CD4-positive, alpha-beta T cell treated with Interleukin-4 for 4 hours (primary cell): ENCODE measurements at regions not wholly inside any gene's neighbourhood (a gene's known extent, or its start where the extent isn't known, plus 50 kb on each side); places are given as distances from the start of the nearest gene placed in this dataset.

ENCODE experiments used
- DNase-seq: peaks from one replicate; pipeline ENCODE4 v3.0.0-alpha.2; 2020

DNA sequence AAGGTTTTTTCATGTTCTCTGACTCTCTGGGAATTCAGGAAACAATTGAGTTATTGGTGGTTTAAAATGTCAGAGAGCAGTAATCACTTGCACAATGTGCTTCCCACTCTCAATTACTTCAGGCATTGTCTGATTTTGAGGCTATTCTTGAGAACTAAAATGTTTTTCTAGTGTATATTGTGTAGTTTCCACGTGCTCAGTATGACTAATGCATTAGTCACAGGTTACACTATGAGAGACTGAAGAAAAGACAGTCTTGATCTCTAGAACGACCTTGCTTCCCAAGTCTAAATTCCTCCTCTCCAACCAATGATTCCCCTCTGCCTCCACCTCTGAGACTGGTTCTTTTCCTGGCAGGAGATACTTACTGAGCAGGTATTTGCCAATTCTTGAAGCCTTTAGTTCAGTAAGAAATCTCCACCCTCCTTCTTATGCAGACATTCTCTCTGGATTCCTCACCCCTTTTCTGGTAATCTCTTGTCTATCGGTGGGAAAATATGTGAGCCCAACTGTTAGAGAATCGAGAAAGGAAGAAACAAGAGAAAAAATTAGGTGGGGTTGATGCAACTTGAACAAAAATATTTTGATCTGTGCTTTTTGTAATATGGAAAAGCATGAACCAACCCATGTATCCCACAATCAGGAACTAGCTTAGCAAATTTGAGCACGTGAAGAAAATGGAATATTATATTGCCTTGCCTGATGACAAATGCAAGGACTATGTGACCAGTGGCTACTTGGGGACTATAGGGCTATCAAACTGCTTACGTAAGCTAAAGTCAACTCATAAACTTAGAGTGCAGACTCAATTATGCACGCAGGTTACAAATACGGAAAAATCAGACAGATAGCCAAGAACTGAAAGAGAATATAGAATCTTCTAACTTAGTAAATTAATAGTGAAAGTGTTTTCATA is 61.1 kb upstream of the SLC22A16 start:
- peak; percentile 50 for DNase-seq

DNA sequence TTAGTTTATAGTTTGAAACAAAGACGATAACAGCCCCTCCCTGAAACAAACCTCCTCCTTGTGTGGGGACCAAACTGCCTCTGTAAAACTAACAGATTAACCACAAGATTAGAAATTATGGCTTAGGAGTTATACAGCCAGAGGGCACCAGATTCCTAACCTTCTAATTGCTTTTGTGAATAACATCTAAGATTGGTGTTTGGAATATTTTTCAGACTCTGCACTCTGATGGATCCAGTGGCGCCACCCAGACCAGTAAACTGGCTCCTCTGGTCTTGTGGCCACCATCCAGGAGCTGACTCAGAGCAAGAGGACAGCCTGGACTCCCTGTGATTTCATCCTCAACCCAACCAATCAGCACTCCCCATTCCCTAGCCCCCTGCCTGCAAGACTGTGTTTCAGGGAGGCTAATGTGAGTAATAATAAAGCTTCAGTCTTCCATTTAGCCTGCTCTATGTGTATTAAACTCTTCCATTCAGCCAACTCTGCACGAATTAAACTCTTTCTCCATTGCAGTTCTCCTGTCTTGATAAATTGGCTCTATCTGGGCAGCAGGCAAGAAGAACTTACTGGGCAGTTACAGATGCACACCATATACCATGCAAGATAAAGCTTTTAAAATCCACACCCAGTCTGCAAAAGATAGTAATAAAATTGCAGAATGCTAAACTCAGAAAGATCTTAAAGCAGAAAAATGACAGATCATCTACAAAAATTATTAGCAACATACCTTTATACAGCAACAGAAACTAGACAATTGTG is 58.5 kb upstream of the SLC22A16 start:
- no peak for DNase-seq

DNA sequence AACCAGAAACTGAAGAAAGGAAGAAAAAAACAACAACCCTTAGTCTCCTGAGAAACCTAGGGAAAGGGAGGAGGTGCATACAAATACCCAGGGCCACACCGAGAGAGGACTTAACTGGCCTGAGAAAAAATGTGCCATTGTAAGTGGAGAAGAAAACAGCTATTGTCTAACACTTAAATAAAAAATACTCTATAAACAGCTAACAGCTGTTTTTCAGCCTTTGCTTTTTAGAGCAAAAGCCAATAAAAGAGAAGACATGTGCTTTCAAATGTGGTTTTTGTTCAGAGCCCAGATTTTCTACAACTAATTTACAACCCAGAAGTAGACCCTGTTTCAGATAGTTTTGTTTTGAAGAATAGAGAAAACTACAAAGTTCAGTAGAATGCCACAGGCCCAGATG is 56.0 kb upstream of the SLC22A16 start:
- no peak for DNase-seq

DNA sequence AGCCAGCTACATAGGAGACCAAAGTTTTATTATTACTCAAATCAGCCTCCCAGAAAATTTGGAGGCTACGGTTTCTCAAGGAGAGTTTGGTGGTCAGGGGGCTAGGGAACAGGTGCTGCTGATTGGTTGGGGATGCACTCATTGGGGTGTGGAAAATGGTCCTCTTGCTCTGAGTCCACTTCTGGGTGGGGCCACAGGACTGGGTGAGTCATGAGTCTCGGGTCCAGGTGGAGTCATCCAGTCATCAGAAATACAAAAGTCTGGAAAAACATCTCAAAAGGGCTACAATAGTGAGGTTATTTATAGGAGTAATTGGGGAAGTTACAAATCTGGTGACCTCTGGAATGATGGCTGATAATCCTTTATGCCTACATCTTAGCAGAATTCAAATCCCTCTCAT is 54.3 kb upstream of the SLC22A16 start:
- no peak for DNase-seq

DNA sequence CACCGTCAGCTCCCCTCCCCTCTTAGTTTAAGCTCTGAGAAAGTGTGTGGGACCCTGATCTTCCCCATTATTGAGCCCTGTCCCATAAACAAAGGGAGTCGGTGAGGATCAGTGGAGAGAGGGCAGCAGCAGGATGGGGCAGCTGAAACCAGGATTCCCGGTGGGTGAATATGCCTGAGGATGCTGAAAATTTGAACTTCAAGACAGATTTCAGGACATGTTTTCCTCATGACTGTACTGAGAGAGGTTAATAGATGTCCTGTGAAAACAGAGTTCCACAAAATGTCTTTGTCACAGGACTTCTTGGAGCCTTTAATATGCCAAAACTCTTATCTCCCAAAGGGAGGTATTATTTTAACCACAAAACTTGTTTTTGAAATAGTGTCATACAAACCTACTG is 53.5 kb upstream of the SLC22A16 start:
- no peak for DNase-seq

DNA sequence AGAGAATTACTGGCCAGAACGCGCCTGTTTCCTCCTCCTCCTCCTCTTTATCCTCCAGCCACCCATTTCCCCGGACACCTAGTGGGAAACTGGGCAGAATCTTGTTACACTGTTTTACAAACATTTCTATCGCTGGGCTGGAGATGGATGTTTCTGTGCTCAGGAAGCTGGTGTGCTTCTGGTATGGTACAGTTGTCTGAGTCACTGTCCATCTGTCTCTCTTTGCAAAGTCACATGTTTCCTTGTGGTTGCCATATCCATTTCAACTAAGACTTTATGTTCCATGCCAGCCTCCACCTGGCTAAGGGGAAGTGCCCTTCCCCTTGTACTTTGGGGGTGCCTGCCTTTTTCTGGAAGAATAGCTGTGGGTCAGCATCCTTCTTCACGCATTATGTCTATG is 52.9 kb upstream of the SLC22A16 start:
- no peak for DNase-seq

DNA sequence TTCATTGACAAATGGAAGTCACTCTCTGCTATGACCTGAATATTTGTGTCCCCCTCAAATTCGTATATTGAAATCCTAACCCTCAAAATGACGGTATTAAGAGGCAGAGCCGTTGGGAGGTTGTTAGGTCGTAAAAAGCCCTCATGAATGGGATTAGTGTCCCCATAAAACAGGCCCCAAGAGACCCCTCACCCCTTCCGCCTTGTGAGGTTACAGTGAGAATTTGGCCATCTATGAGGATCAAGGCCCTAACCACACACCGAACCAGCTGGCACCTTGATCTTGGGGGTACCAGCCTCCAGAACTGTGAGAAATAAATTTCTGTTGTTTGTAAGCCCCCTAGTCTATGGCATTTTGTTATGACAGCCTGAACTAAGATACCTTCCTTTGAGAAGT is 52.5 kb upstream of the SLC22A16 start:
- no peak for DNase-seq

DNA sequence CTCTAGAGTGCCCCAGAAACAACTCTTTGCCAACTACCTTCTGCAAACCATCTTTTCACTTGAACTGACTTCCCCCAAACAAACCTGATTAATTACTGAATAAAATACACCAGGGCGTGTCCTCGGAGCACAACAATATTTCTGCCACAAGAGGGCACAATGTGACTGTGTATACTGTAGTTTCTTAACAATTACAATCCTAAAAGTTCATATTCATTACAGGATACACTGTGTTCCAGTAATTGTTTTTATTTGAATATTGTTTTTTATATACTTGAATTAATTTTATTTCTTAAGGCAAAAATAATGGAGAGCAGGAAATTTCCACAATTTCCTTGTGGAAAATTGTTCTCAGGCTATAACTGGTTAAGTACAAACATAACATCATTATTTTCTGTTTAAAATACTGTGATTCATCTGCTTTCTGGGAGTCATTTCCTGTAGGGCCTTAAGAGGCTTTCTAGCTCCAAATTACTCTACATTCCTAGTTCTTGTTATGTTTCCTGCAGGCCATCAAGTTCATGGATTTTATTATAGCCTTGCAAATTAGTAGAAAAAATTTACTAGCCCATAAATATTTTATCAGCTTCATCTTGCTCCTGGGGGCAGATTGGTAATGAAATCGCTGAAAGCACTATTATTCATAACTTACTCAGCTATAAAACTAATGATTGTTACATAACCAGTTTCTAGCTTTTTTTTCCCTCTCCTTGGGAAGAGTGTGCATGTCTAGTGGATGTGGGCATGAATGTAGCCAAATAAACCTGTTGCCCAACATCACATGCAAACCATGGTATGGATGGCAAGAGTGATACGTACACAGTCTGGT is 51.9 kb upstream of the SLC22A16 start:
- peak; percentile 62 for DNase-seq

DNA sequence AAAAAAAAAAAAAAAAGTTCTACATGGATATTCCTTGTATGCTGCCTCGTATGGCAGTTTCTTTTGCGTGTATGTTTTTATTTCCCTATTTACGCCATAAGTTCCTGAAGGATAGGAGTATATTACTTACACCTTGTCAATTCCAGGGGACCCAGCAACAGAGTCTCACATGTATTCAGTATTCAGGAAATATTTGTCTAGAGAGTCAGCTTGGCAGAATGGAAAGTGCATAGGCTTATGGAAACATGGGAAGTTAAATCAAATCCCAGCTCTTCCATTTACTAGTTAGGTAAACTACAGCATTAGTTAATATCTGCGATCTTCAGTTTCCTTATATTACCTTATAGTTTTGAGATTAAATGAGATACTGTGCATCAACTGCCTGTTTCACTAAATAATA is 51.1 kb upstream of the SLC22A16 start:
- no peak for DNase-seq

DNA sequence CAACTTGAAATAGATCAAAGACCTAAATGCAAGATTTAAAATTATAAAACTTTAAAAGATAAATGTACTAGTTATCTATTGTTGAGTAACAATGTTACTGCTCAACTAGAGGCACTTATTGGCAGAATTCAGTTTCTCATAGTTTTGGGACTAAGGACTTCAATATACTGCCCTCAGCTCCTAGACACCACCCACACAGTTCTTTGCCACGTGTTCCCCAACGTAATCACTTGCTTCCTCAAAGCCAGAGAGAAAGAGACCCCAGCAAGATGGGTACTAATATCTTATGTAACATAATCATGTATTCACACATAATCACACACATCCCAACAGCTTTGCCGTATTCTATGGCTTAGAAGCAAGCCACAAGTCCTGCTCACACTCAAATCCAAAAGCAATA is 50.3 kb upstream of the SLC22A16 start:
- no peak for DNase-seq
